Spleen (tissue), 7 donors: ENCODE measurements at regions not wholly inside any gene's neighbourhood (a gene's known extent, or its start where the extent isn't known, plus 50 kb on each side); places are given as distances from the start of the nearest gene placed in this dataset.

ENCODE experiments used
- POLR2A ChIP-seq, 3 donors: fragments of 450-650 bp; IDR thresholded peaks; one replicate each; pipeline ENCODE4 v1.5.1; 2017; ENCODE audit warnings: antibody characterized with exemption in 3 of 3, mild to moderate bottlenecking in 1 of 3
- TF ChIP-seq, protein P1 (sequence below), 11 experiments: fragments of 200-600 bp in 7 of 11; fragments of 450-650 bp in 4 of 11; sonication (generic) in 4 of 11; IDR thresholded peaks in 8 of 11; conservative IDR thresholded peaks in 3 of 11; 1 replicate in 7 of 11; 2 replicates in 4 of 11; pipeline versions ENCODE4 v1.4.0 to v1.8.0; 2016 to 2021; ENCODE audit warnings: antibody characterized with exemption in 11 of 11, inconsistent platforms in 4 of 11, mild to moderate bottlenecking in 1 of 11
- donor health status: DM: no; HTN: no; CAD: no; lungs with moderate emphysema.
- donor health status: DM: no; HTN: no; CAD: no.
- donor health status: DM: no; HTN: no; CAD: no.

GRCh38 chr2:139925903-139926302, 1145.7 kb upstream of the NXPH2 start:
- TF ChIP-seq, protein P1, sequence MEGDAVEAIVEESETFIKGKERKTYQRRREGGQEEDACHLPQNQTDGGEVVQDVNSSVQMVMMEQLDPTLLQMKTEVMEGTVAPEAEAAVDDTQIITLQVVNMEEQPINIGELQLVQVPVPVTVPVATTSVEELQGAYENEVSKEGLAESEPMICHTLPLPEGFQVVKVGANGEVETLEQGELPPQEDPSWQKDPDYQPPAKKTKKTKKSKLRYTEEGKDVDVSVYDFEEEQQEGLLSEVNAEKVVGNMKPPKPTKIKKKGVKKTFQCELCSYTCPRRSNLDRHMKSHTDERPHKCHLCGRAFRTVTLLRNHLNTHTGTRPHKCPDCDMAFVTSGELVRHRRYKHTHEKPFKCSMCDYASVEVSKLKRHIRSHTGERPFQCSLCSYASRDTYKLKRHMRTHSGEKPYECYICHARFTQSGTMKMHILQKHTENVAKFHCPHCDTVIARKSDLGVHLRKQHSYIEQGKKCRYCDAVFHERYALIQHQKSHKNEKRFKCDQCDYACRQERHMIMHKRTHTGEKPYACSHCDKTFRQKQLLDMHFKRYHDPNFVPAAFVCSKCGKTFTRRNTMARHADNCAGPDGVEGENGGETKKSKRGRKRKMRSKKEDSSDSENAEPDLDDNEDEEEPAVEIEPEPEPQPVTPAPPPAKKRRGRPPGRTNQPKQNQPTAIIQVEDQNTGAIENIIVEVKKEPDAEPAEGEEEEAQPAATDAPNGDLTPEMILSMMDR (IDR thresholded peaks at IDR 0.05 in 8 of 11, conservative IDR thresholded peaks at IDR 0.05 in 3 of 11), result no peak
- no peak for TF ChIP-seq POLR2A (IDR thresholded peaks at IDR 0.05)
